Fibroblast of the aortic adventitia (primary cell): ENCODE measurements at regions not wholly inside any gene's neighbourhood (a gene's known extent, or its start where the extent isn't known, plus 50 kb on each side); places are given as distances from the start of the nearest gene placed in this dataset.
"Not testable (repeated sequence)": the region's sequence is repeated elsewhere in the genome, so short reads cannot be mapped to it uniquely, and the experiment has no call there.

ENCODE experiments used
- DNase-seq: peaks from one replicate; pipeline ENCODE4 v3.0.0-alpha.2; 2010; ENCODE audit warnings: low read depth
- H3K4me3 ChIP-seq: 2 replicates; pipeline ENCODE4 v1.5.1; 2011; ENCODE audit warnings: low read depth, mild to moderate bottlenecking, control low read depth, low read length, moderate library complexity
- CTCF ChIP-seq: IDR thresholded peaks from 2 replicates; pipeline ENCODE4 v1.5.1; 2011; ENCODE audit warnings: mild to moderate bottlenecking, low read length, control low read depth, inconsistent platforms; ENCODE audit not compliant: insufficient read depth

GRCh38 chr6:26836657-26837056, 177.1 kb upstream of the ZNF322 start:
- H3K4me3 ChIP-seq, DNase-seq: not testable (repeated sequence)

DNA sequence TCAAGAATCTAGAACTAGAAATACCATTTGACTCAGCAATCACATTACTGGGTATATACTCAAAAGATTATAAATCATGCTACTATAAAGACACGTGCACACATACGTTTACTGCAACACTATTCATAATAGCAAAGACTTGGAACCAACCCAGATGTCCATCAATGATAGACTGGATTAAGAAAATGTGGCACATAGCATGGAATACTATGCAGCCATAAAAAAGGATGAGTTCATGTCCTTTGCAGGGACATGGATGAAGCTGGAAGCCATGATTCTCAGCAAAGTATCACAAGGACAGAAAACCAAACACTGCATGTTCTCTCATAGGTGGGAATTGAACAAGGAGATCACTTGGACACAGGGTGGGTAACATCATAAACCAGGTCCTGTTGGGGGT, 185.3 kb upstream of the ZNF322 start:
- DNase-seq, H3K4me3 ChIP-seq: not testable (repeated sequence)

GRCh38 chr6:26857289-26857688, 197.7 kb upstream of the ZNF322 start:
- not testable (repeated sequence) for H3K4me3 ChIP-seq, DNase-seq

DNA sequence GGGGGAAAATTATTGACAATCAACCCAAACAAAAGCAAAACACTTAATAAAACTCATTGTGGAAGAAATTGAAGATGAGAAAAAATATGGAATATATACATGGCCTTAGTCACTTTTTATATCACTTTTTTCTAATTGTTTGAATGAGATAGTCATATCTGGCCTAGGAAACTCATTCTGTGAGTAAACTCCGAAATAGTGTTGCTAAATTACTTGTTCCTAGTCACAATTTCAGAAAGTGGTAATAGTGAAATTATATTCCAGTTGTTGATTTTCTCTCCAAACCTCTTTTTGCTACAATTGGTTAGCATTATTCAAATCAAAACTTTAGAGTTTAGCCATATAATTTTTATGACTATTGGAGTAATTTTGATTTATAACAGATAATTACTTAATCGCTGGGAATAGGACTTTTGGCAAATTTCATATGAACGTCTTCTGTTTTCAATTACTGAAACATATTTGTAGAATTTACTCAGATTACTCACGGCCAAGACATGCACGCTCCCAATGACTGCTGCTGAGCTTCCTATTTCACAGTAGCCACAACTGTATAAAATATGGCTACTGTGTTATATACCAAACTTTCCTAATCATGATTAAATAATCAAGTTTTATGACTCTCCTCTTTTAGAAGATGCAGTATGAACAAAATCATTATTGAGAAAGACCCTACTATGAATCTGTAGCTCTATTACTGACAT, 199.7 kb upstream of the ZNF322 start:
- peak; percentile 0 for DNase-seq
- H3K4me3 ChIP-seq, result not testable (repeated sequence)

DNA sequence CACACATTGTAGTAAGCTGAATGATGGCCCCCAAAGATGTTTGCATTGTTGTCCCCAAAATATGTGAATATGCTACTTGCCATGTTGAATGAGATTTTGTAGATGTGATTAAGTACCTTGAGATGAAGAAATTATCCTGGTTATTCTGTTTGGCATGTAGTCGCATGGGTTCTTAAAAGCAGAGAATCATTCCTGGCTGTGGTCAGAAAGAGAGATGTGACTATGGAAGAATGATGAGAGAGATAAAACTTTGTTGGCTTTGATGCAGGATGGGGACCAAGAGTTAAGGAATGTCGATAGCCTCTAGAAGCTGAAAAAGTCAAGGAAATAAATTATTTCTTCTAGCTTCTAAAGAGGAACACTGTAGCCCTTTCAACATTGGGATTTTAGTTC, 200.2 kb upstream of the ZNF322 start:
- H3K4me3 ChIP-seq, result not testable (repeated sequence)
- DNase-seq, result peak; percentile 0

DNA sequence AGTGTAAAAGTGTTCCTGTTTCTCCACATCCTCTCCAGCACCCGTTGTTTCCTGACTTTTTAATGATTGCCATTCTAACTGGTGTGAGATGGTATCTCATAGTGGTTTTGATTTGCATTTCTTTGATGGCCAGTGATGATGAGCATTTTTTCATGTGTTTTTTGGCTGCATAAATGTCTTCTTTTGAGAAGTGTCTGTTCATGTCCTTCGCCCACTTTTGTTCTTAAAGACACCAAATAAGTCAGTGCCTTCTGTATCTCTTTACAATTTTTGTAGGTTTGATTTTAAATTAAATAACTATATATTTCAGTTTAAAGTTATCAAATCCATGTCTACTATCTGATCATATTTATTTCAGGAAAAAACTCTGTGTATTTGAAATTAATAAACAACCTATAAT, 202.4 kb upstream of the ZNF322 start:
- not testable (repeated sequence) for DNase-seq, H3K4me3 ChIP-seq

- DNase-seq, H3K4me3 ChIP-seq: not testable (repeated sequence)
Measured at GRCh38 chr6:26863641-26864040, 204.1 kb upstream of the ZNF322 start.

DNA sequence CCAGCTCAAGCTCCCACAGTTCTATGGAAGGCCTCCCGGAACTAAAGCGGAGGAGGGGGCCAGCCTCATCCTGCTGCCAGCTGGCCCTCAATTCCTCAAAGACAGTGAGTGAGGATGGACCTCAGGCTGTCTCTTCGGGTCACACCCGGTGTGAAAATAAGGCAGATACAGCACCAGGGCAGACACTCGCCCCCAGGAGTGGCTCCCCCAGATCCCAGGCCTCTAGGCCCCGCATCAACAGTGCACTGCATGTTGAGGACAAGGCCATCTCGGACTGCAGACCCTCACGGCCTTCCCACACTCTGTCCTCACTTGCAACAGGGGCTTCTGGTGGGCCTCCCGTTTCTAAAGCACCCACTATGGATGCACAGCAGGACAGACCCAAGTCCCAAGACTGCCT, 239.2 kb upstream of the ZNF322 start:
- not testable (repeated sequence) for DNase-seq, H3K4me3 ChIP-seq

GRCh38 chr6:26924206-26924605, 264.7 kb upstream of the ZNF322 start:
- not testable (repeated sequence) for H3K4me3 ChIP-seq, DNase-seq

DNA sequence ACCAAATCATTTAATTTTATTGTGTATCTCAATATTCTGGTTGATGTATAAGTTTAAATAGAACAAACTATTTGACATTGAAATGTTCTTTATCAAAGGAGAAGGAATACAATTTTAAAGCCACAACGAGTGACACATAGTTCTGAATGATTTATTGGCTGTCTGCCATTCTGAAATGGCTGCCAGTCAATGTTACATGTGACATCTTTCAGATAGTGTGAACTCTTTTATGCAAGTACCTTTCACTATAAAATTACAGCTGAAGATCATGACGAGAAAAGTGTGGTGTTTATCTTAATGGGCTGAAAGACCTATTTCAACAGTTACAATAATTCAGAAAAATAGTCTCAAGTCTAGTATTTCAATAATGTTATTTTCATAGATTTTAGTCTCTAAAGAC, 268.6 kb upstream of the ZNF322 start:
- not testable (repeated sequence) for DNase-seq, H3K4me3 ChIP-seq

GRCh38 chr6:26937258-26937657, 277.7 kb upstream of the ZNF322 start:
- H3K4me3 ChIP-seq, DNase-seq: not testable (repeated sequence)

GRCh38 chr6:26951211-26951610, 291.7 kb upstream of the ZNF322 start:
- DNase-seq, H3K4me3 ChIP-seq: not testable (repeated sequence)

DNA sequence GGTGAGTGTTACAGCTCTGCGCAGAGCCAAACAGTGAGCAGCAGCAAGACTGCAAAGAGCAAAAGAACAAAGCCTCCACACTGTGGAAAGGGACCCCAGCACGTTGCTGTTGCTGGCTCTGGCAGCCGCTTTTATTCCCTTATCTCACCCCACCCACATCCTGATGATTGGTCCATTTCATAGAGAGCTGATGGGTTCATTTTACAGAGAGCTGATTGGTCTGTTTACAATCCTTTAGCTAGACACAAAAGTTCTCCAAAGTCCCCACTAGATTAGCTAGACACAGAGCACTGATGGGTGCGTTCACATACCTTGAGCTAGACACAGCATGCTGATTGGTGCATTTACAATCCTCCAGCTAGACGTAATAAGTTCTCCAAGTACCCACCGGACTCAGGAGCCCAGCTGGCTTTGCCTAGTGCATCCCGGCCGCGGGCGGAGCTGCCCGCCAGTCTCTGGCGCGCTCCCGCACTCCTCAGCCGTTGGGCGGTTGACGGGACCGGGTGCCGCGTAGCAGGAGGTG, 291.4 kb upstream of the PRSS16 start:
- peak overlapping the region; percentile 57 for H3K4me3 ChIP-seq
- peak; percentile 62 for DNase-seq

- DNase-seq, result peak; percentile 45
- TF ChIP-seq CTCF, result peak; percentile 47
- H3K4me3 ChIP-seq, result peak overlapping the region; percentile 60
Measured at GRCh38 chr6:26956601-26957184, 290.8 kb upstream of the PRSS16 start.

- not testable (repeated sequence) for DNase-seq
- H3K4me3 ChIP-seq, result peak overlapping the region; percentile 39
Measured at GRCh38 chr6:26957399-26958127, 289.9 kb upstream of the PRSS16 start.

DNA sequence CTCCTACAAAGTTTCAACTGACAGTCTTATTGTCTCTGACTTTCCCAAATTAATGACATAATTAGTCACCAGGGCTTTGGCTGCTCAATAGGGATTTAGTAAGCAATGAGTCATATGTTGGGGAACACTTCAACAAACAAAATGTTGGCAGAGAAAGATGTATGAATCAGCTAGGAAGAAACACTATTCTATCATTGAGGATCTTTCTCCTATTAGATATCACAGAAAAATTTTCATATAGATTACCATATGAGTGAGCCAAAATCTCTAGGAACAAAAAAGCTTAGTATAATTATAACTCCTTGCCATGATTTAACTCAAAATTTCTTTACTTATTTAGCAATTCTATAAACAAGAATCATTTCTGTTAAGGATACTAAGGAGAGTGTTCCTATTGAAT, 286.3 kb upstream of the PRSS16 start:
- DNase-seq, H3K4me3 ChIP-seq: not testable (repeated sequence)
